Spleen (tissue), 7 donors: ENCODE measurements at regions not wholly inside any gene's neighbourhood (a gene's known extent, or its start where the extent isn't known, plus 50 kb on each side); places are given as distances from the start of the nearest gene placed in this dataset.

ENCODE experiments used
- CTCF ChIP-seq, 11 experiments: fragments of 200-600 bp in 7 of 11; fragments of 450-650 bp in 4 of 11; sonication (generic) in 4 of 11; IDR thresholded peaks in 8 of 11; conservative IDR thresholded peaks in 3 of 11; 1 replicate in 7 of 11; 2 replicates in 4 of 11; pipeline versions ENCODE4 v1.4.0 to v1.8.0; 2016 to 2021; ENCODE audit warnings: antibody characterized with exemption in 11 of 11, inconsistent platforms in 4 of 11, mild to moderate bottlenecking in 1 of 11
- POLR2A ChIP-seq, 3 donors: fragments of 450-650 bp; IDR thresholded peaks; one replicate each; pipeline ENCODE4 v1.5.1; 2017; ENCODE audit warnings: antibody characterized with exemption in 3 of 3, mild to moderate bottlenecking in 1 of 3
- donor health status: DM: no; HTN: no; CAD: no; lungs with moderate emphysema.
- donor health status: DM: no; HTN: no; CAD: no.
- donor health status: DM: no; HTN: no; CAD: no.

GRCh38 chr11:13110145-13110544 lies 101.0 kb downstream of the RASSF10 start:
- no peak for TF ChIP-seq CTCF (IDR thresholded peaks at IDR 0.05 in 8 of 11, conservative IDR thresholded peaks at IDR 0.05 in 3 of 11)
- TF ChIP-seq POLR2A (IDR thresholded peaks at IDR 0.05) = no peak
